ENCODE measurements at regions not wholly inside any gene's neighbourhood (a gene's known extent, or its start where the extent isn't known, plus 50 kb on each side); places are given as distances from the start of the nearest gene placed in this dataset.

- Histone ChIP-seq H2AK5ac (ENCODE audit: low read depth, low read length) (no peak overlapping the region), H4K91ac (ENCODE audit: insufficient read depth, low read depth, low read length) (no peak overlapping the region), H3K4me2 (ENCODE audit: low read depth, low read length) (no peak overlapping the region), H4K5ac (ENCODE audit: low read depth, low read length) (no peak overlapping the region), H3K9me1 (ENCODE audit: insufficient read depth, low read length) (no peaks in the 10 kb centered on the region), H4K20me1 (ENCODE audit: insufficient read depth, low read length) (no peaks in the 10 kb centered on the region), H3K4me1 (ENCODE audit: control insufficient read depth, insufficient read depth, low read length) (peaks cover 2% of the 10 kb centered on the region; the same call in 1 of the 2 replicates), H3K4me3 (ENCODE audit: insufficient read depth, low read depth, low read length) (no peak overlapping the region), H3K27ac (ENCODE audit: insufficient read depth, low read length) (no peak overlapping the region), H3K79me1 (ENCODE audit: low read depth in 1 of 2, low read length in 2 of 2) (no peaks in the 10 kb centered on the region), H3K9me3 (ENCODE audit: control insufficient read depth, insufficient read depth, low read length) (no peaks in the 10 kb centered on the region), H3K18ac (ENCODE audit: low read depth, low read length) (no peak overlapping the region), H2BK5ac (ENCODE audit: low read depth, low read length, poor library complexity, severe bottlenecking) (no peak overlapping the region), H3K27me3 (ENCODE audit: control insufficient read depth, insufficient read depth, low read length) (no peaks in the 10 kb centered on the region), H3K4ac (ENCODE audit: low read depth, low read length) (no peak overlapping the region), H4K8ac (ENCODE audit: low read depth in 2 of 2, low read length in 2 of 2) (no peak overlapping the region), H2BK120ac (ENCODE audit: low read depth, low read length) (no peak overlapping the region), H3K36me3 (ENCODE audit: control insufficient read depth, insufficient read depth, low read length) (no peaks in the 10 kb centered on the region), H2BK20ac (ENCODE audit: low read depth, low read length) (no peak overlapping the region), H2AK9ac (replicated peaks; ENCODE audit: low read depth, low read length, poor library complexity) (no peak overlapping the region), H3K9ac (ENCODE audit: low read depth, low read length) (no peak overlapping the region), H3K56ac (ENCODE audit: extremely low read depth, insufficient read depth, low read length) (no peak overlapping the region), H2AFZ (replicated peaks; ENCODE audit: low read length, poor library complexity) (no peak overlapping the region), H3K14ac (replicated peaks; ENCODE audit: low read depth, low read length) (0 out of 2 replicates have a peak overlapping the region, but pooled peaks have one; percentile 50), H2BK15ac (ENCODE audit: low read depth, low read length) (no peak overlapping the region), H3K23ac (ENCODE audit: low read depth, low read length) (no peak overlapping the region)
- CTCF ChIA-PET: interaction anchor here (0.5 kb wide), 1 partner anchor 11 kb away, joined by 3 read pairs; no protein-coding TSS in a partner anchor
- TF ChIP-seq CEBPB (IDR thresholded peaks at IDR 0.05; ENCODE audit: low read depth, low read length) (peak; percentile 30; the same call in 1 of the 2 replicates), CHD1 (IDR thresholded peaks at IDR 0.05; ENCODE audit: low read depth, low read length) (no peak)
- POLR2A ChIA-PET (ENCODE audit: unreplicated experiment): no interaction called here
- intact Hi-C loops (cut with micrococcal nuclease): no loop called here
- DNase-seq (peak; percentile 11), ATAC-seq (ENCODE audit: low read depth) (no peak; the same call in 1 of the 2 replicates)
- dilution Hi-C loops (cut with HindIII; ENCODE audit: low sequenced_read_pairs, unreplicated experiment): no loop called here
- no TSS peak for BruUV-seq (replicated peaks)
- in situ Hi-C loops (cut with MboI; ENCODE audit: low sequenced_read_pairs): no loop called here
Measured at GRCh38 chr13:65342541-65343337, 1887.4 kb downstream of the PCDH9 start.
